Superior temporal gyrus (tissue), 1 donor: ENCODE measurements at regions not wholly inside any gene's neighbourhood (a gene's known extent, or its start where the extent isn't known, plus 50 kb on each side); places are given as distances from the start of the nearest gene placed in this dataset.
"Not testable (repeated sequence)": the region's sequence is repeated elsewhere in the genome, so short reads cannot be mapped to it uniquely, and the experiment has no call there.

ENCODE experiments used
- DNase-seq: peaks from one replicate; pipeline ENCODE4 v3.0.0-alpha.2; 2016; ENCODE audit errors: extremely low spot score

GRCh38 chr19:56978023-56978565 lies 137.6 kb upstream of the PEG3 start:
- no peak for DNase-seq

GRCh38 chr19:56980326-56980725 lies 139.5 kb upstream of the USP29 start:
- not testable (repeated sequence) for DNase-seq

- DNase-seq, result no peak
Observed at GRCh38 chr19:56980906-56981305, 138.9 kb upstream of the USP29 start.

- DNase-seq, result not testable (repeated sequence)
Observed at GRCh38 chr19:56981440-56981839, 138.3 kb upstream of the USP29 start.

GRCh38 chr19:56983171-56983570 lies 136.6 kb upstream of the USP29 start:
- no peak for DNase-seq

- no peak for DNase-seq
Observed at GRCh38 chr19:56983804-56984203, 136.0 kb upstream of the USP29 start.

GRCh38 chr19:56986386-56986785 lies 133.4 kb upstream of the USP29 start:
- DNase-seq, result no peak

GRCh38 chr19:56987184-56987583 lies 132.6 kb upstream of the USP29 start:
- peak; percentile 64 for DNase-seq

GRCh38 chr19:56988299-56988698 lies 131.5 kb upstream of the USP29 start:
- no peak for DNase-seq

GRCh38 chr19:56991912-56992311 lies 127.9 kb upstream of the USP29 start:
- no peak for DNase-seq

GRCh38 chr19:56993851-56994250 lies 125.9 kb upstream of the USP29 start:
- DNase-seq, result no peak

- DNase-seq, result no peak
Observed at GRCh38 chr19:56994251-56995017, 125.4 kb upstream of the USP29 start.

GRCh38 chr19:56995303-56995702 lies 124.5 kb upstream of the USP29 start:
- no peak for DNase-seq

GRCh38 chr19:57002195-57002601 lies 117.6 kb upstream of the USP29 start:
- no peak for DNase-seq

- DNase-seq, result no peak
Observed at GRCh38 chr19:57002710-57003109, 117.1 kb upstream of the USP29 start.

- no peak for DNase-seq
Observed at GRCh38 chr19:57004418-57004817, 115.4 kb upstream of the USP29 start.

GRCh38 chr19:57008432-57008831 lies 111.4 kb upstream of the USP29 start:
- peak; percentile 64 for DNase-seq

- peak; percentile 39 for DNase-seq
Observed at GRCh38 chr19:57010541-57010940, 109.2 kb upstream of the USP29 start.

- peak; percentile 68 for DNase-seq
Observed at GRCh38 chr19:57016076-57016475, 103.7 kb upstream of the USP29 start.

GRCh38 chr19:57016491-57016890 lies 103.3 kb upstream of the USP29 start:
- no peak for DNase-seq

GRCh38 chr19:57025491-57025890 lies 94.3 kb upstream of the USP29 start:
- DNase-seq, result no peak

GRCh38 chr19:57026476-57026875 lies 93.3 kb upstream of the USP29 start:
- DNase-seq, result no peak

GRCh38 chr19:57027360-57027759 lies 92.4 kb upstream of the USP29 start:
- DNase-seq, result no peak
